GM21447 (cell line): ENCODE measurements at regions not wholly inside any gene's neighbourhood (a gene's known extent, or its start where the extent isn't known, plus 50 kb on each side); places are given as distances from the start of the nearest gene placed in this dataset.

Experiments
- ATAC-seq: cut with Tn5 transposase; IDR thresholded peaks from one replicate; pipeline ENCODE4 v1.9.1; 2021; ENCODE audit not compliant: unreplicated experiment

GRCh38 chr19:34096020-34096915 lies 76.0 kb upstream of the LSM14A start:
- no peak for ATAC-seq

GRCh38 chr19:34104096-34104495 lies 68.2 kb upstream of the LSM14A start:
- no peak for ATAC-seq

GRCh38 chr19:34104557-34104956 lies 67.7 kb upstream of the LSM14A start:
- no peak for ATAC-seq

- ATAC-seq = no peak
Measured at GRCh38 chr19:34109596-34109995, 62.7 kb upstream of the LSM14A start.

- ATAC-seq = no peak
Measured at GRCh38 chr19:34118879-34119748, 53.2 kb upstream of the LSM14A start.

- ATAC-seq = no peak
Measured at GRCh38 chr19:34120141-34120540, 52.2 kb upstream of the LSM14A start.

- ATAC-seq = no peak
Measured at GRCh38 chr19:34120846-34121639, 51.3 kb upstream of the LSM14A start.
